OCI-LY1 (cell line): ENCODE measurements at regions not wholly inside any gene's neighbourhood (a gene's known extent, or its start where the extent isn't known, plus 50 kb on each side); places are given as distances from the start of the nearest gene placed in this dataset.

ENCODE experiments used
- H2AFZ ChIP-seq: fragments of 200-600 bp; sonication (generic), shearing (Covaris generic); 2 replicates; pipeline ENCODE4 v1.6.0; 2014; ENCODE audit warnings: antibody characterized with exemption, mild to moderate bottlenecking, low read length
- H3F3A ChIP-seq: fragments of 200-600 bp; sonication (generic), shearing (Covaris generic); 2 replicates; pipeline ENCODE4 v1.6.0; 2014; ENCODE audit warnings: mild to moderate bottlenecking, antibody characterized with exemption, low read length, moderate library complexity; ENCODE audit not compliant: insufficient read depth
- H3K27ac ChIP-seq: fragments of 200-600 bp; sonication (generic); 2 replicates; pipeline ENCODE4 v1.5.1; 2014; ENCODE audit warnings: low read length, mixed run types, mild to moderate bottlenecking, low read depth; ENCODE audit not compliant: poor library complexity, severe bottlenecking
- H3K27me3 ChIP-seq: fragments of 200-600 bp; sonication (generic); 2 replicates; pipeline ENCODE4 v1.6.0; 2014; ENCODE audit warnings: antibody characterized with exemption, mild to moderate bottlenecking, low read length, moderate library complexity; ENCODE audit not compliant: insufficient read depth
- H3K36me3 ChIP-seq: fragments of 200-600 bp; sonication (generic); 2 replicates; pipeline ENCODE4 v1.6.1; 2014; ENCODE audit warnings: mild to moderate bottlenecking, antibody characterized with exemption, low read length, moderate library complexity, mixed read lengths; ENCODE audit not compliant: insufficient read depth
- H3K4me1 ChIP-seq: fragments of 200-600 bp; sonication (generic); 2 replicates; pipeline ENCODE4 v1.5.1; 2014; ENCODE audit warnings: mild to moderate bottlenecking, low read length, moderate library complexity; ENCODE audit not compliant: insufficient read depth, severe bottlenecking
- H3K4me2 ChIP-seq: fragments of 200-600 bp; sonication (generic), shearing (Covaris generic); 2 replicates; pipeline ENCODE4 v1.6.1; 2014; ENCODE audit warnings: low read length
- H3K4me3 ChIP-seq: fragments of 200-600 bp; sonication (generic); 2 replicates; pipeline ENCODE4 v1.5.1; 2014; ENCODE audit warnings: low read length, low read depth, mild to moderate bottlenecking, mixed read lengths; ENCODE audit not compliant: poor library complexity, severe bottlenecking
- H3K79me2 ChIP-seq: fragments of 200-600 bp; shearing (Covaris generic); 2 replicates; pipeline ENCODE4 v1.6.1; 2016; ENCODE audit warnings: mixed run types, low read length, mixed read lengths; ENCODE audit not compliant: insufficient read depth
- H3K9ac ChIP-seq: fragments of 200-600 bp; sonication (generic), shearing (Covaris generic); 2 replicates; pipeline ENCODE4 v1.6.1; 2014; ENCODE audit warnings: mild to moderate bottlenecking, low read length, mixed read lengths
- H3K9me2 ChIP-seq: fragments of 200-600 bp; sonication (generic), shearing (Covaris generic); 2 replicates; pipeline ENCODE4 v1.6.1; 2014; ENCODE audit warnings: low read depth, mild to moderate bottlenecking, low read length, mixed read lengths
- H3K9me3 ChIP-seq: fragments of 200-600 bp; shearing (Covaris generic); 2 replicates; pipeline ENCODE4 v1.6.1; 2014; ENCODE audit warnings: low read length, mixed read lengths
- H4K20me1 ChIP-seq: fragments of 200-600 bp; sonication (generic), shearing (Covaris generic); 2 replicates; pipeline ENCODE4 v1.6.0; 2016; ENCODE audit warnings: mild to moderate bottlenecking, low read length; ENCODE audit not compliant: insufficient read depth
- EZH2 ChIP-seq: fragments of 200-600 bp; sonication (generic), shearing (Covaris generic); IDR thresholded peaks from 2 replicates; pipeline ENCODE4 v1.8.0; 2017; ENCODE audit warnings: borderline replicate concordance, mixed run types, mild to moderate bottlenecking, antibody characterized with exemption, low read length, moderate library complexity, mixed read lengths
- TF ChIP-seq, protein P1 (sequence below): fragments of 200-600 bp; sonication (generic), shearing (Covaris generic); IDR thresholded peaks from 2 replicates; pipeline ENCODE4 v1.5.1; 2017; ENCODE audit warnings: mild to moderate bottlenecking, antibody characterized with exemption, low read length, moderate library complexity, mixed read lengths

DNA sequence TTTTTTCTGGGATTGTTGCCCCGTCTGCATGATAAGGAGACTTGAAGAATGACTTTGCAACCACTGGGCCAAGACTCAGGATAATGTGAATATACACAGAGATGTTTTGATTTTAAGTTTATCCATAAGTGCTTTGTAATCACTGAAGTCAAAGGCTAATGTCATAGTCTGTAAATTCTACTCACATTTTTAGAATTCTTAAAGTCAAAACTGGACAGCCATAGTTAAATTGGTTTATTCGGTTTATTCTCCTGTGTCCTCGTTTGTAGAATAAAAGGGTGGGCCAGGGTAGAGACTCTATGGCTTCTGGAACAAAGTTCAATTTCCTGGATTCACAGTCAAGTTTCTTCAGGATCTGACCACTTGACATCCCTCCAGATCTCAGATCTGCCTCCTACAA, 327.7 kb upstream of the TNC start:
- Histone ChIP-seq H3K4me3 (no peak overlapping the region), H3K9ac (no peak overlapping the region), H3K4me1 (no peaks in the 10 kb centered on the region), H2AFZ (no peak overlapping the region), H3K27me3 (no peaks in the 10 kb centered on the region), H3K36me3 (no peaks in the 10 kb centered on the region), H3K27ac (no peak overlapping the region), H4K20me1 (no peaks in the 10 kb centered on the region), H3K4me2 (no peak overlapping the region), H3K79me2 (no peaks in the 10 kb centered on the region), H3K9me2 (no peaks in the 10 kb centered on the region), H3F3A (no peaks in the 10 kb centered on the region), H3K9me3 (no peaks in the 10 kb centered on the region)
- TF ChIP-seq, protein P1, sequence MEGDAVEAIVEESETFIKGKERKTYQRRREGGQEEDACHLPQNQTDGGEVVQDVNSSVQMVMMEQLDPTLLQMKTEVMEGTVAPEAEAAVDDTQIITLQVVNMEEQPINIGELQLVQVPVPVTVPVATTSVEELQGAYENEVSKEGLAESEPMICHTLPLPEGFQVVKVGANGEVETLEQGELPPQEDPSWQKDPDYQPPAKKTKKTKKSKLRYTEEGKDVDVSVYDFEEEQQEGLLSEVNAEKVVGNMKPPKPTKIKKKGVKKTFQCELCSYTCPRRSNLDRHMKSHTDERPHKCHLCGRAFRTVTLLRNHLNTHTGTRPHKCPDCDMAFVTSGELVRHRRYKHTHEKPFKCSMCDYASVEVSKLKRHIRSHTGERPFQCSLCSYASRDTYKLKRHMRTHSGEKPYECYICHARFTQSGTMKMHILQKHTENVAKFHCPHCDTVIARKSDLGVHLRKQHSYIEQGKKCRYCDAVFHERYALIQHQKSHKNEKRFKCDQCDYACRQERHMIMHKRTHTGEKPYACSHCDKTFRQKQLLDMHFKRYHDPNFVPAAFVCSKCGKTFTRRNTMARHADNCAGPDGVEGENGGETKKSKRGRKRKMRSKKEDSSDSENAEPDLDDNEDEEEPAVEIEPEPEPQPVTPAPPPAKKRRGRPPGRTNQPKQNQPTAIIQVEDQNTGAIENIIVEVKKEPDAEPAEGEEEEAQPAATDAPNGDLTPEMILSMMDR, result no peak
- TF ChIP-seq EZH2, result no peak

DNA sequence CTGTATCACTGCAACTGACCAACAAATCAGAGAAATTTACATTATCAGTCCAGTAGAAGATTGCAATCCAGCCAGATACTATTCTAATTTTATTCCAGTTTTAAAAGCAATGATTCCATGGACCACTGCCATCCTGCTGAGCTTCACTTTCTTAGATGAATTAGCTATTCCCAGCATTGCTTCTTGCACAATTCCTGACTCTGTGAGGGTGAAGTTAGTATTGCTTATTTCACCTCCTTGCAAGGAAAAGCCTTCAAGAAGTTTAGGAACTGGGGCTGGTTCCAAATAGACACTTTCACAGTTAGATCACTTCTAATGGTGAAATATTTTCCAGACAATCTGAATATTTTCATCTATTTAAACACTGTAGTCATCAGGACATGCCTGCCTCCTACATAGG, 338.6 kb upstream of the TNC start:
- Histone ChIP-seq H2AFZ (no peak overlapping the region), H3K9ac (no peak overlapping the region), H3K4me3 (no peak overlapping the region), H3K4me1 (no peaks in the 10 kb centered on the region), H3K27me3 (no peaks in the 10 kb centered on the region), H3K36me3 (no peaks in the 10 kb centered on the region), H3K27ac (no peak overlapping the region), H4K20me1 (no peaks in the 10 kb centered on the region), H3K9me3 (no peaks in the 10 kb centered on the region), H3F3A (no peaks in the 10 kb centered on the region), H3K9me2 (no peaks in the 10 kb centered on the region), H3K4me2 (no peak overlapping the region), H3K79me2 (no peaks in the 10 kb centered on the region)
- TF ChIP-seq EZH2, result no peak
- TF ChIP-seq, protein P1, result no peak

DNA sequence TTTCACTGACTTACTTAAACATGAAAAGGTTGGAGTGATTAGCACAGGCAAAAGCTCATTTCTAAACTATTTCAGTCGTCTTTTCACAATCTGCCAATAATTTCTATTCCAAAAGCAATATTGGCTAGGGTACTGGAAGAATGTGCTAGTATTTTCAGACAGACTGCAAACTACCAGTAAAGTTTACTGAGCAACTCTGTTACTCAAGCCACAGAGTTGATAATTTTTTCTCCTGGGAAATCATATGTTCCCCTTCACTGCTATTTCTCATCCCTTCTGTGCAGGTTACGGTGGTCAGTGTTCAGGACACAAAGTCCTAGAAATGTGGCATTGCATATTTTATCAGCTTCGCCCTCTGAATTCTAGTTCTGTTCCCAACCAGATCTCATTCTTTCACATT, 343.3 kb upstream of the TNC start:
- Histone ChIP-seq H2AFZ (no peak overlapping the region), H4K20me1 (no peaks in the 10 kb centered on the region), H3K9me3 (no peaks in the 10 kb centered on the region), H3K9ac (no peak overlapping the region), H3K9me2 (no peaks in the 10 kb centered on the region), H3K36me3 (no peaks in the 10 kb centered on the region), H3K79me2 (no peaks in the 10 kb centered on the region), H3K27ac (no peak overlapping the region), H3K4me2 (no peak overlapping the region), H3F3A (no peaks in the 10 kb centered on the region), H3K4me1 (no peaks in the 10 kb centered on the region), H3K4me3 (no peak overlapping the region), H3K27me3 (no peaks in the 10 kb centered on the region)
- TF ChIP-seq, protein P1, result no peak
- no peak for TF ChIP-seq EZH2
